ENCODE measurements at regions not wholly inside any gene's neighbourhood (a gene's known extent, or its start where the extent isn't known, plus 50 kb on each side); places are given as distances from the start of the nearest gene placed in this dataset.
"Not testable (repeated sequence)": the region's sequence is repeated elsewhere in the genome, so short reads cannot be mapped to it uniquely, and the experiment has no call there.

DNA sequence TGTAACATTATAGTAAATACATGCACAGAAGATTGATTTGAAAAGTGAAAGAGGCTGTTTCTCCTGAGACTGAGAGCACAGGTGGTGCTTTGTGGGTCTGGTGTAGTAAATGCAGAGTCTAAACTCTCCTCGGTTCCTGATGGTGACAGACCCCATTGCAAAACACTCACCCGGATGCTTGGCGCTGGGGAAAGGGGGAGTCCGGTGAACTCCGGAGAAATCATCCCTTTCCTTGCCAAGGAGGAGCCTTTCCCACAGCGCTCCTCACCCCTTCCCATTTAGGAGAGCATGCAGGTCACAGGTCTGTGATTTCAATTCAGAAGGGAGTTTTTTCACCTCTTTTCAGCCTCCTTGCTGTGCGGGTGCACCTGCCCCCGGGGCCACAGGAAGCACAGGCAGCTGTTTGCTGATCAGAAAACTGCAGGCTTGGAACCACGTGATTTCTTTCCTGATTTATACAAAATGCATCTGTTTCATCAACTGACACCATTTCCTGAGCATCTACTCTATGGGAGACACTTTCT, 75.6 kb upstream of the LYZL2 start:
- TF ChIP-seq EZH2 (optimal IDR thresholded peaks at IDR 0.05; ENCODE audit: low read depth, low read length) = no peak
- no peak for TF ChIP-seq EZH2phosphoT487 (IDR thresholded peaks at IDR 0.05; ENCODE audit: low read length)
- TF ChIP-seq, protein P1, sequence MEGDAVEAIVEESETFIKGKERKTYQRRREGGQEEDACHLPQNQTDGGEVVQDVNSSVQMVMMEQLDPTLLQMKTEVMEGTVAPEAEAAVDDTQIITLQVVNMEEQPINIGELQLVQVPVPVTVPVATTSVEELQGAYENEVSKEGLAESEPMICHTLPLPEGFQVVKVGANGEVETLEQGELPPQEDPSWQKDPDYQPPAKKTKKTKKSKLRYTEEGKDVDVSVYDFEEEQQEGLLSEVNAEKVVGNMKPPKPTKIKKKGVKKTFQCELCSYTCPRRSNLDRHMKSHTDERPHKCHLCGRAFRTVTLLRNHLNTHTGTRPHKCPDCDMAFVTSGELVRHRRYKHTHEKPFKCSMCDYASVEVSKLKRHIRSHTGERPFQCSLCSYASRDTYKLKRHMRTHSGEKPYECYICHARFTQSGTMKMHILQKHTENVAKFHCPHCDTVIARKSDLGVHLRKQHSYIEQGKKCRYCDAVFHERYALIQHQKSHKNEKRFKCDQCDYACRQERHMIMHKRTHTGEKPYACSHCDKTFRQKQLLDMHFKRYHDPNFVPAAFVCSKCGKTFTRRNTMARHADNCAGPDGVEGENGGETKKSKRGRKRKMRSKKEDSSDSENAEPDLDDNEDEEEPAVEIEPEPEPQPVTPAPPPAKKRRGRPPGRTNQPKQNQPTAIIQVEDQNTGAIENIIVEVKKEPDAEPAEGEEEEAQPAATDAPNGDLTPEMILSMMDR (IDR thresholded peaks at IDR 0.05; ENCODE audit: low read length) = no peak
- H3K79me2 ChIP-seq (ENCODE audit: low read length) = peaks cover 16% of the 10 kb centered on the region
- peaks cover 66% of the 10 kb centered on the region for H3F3A ChIP-seq (ENCODE audit: insufficient read depth, low read length)
- H3K4me2 ChIP-seq (ENCODE audit: low read depth, low read length) = peak overlapping the region; percentile 67; the same call in 1 of the 2 replicates
- H4K20me1 ChIP-seq (ENCODE audit: insufficient read depth, low read length) = no peaks in the 10 kb centered on the region
- no peaks in the 10 kb centered on the region for H3K9me2 ChIP-seq (replicated peaks; ENCODE audit: insufficient read depth, low read length)
- H3K4me3 ChIP-seq (ENCODE audit: low read length) = peak overlapping the region; percentile 70
- no peaks in the 10 kb centered on the region for H3K27me3 ChIP-seq (replicated peaks; ENCODE audit: insufficient read depth, low read length)
- no peaks in the 10 kb centered on the region for H3K9me3 ChIP-seq (replicated peaks; ENCODE audit: insufficient read depth, low read length)
- H2AFZ ChIP-seq (ENCODE audit: low read length) = no peak overlapping the region
- peak; percentile 88 for DNase-seq
- peak overlapping the region; percentile 75 for H3K9ac ChIP-seq (ENCODE audit: low read length)
- H3K27ac ChIP-seq (ENCODE audit: low read length) = peak overlapping the region; percentile 98
- H3K36me3 ChIP-seq (replicated peaks; ENCODE audit: insufficient read depth, low read length) = no peaks in the 10 kb centered on the region
- H3K4me1 ChIP-seq (ENCODE audit: low read length) = peaks cover 43% of the 10 kb centered on the region

DNA sequence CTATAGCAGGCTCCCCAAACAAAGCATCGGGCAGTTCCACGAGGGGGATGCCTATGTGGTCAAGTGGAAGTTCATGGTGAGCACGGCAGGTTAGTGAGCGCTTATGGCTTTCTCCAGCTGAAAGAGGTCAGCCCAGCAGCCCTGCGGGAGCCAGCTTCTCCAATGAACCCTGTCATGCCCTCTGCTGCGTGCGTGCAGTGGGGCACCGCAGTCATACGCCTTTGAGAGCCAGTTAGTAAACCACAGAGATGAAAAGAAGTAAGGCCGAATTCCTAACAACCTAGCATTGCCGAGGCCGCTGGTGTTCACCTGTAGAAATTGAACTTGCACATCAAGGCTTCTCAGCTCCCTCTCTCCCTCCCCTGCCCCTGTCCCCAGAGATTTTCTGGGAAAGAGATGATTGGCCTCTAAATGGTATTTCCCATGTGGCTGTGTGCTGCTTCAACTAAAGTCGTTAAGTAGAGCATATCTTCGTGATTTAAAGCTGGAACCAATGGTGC, 75.1 kb upstream of the LYZL2 start:
- not testable (repeated sequence) for H3K9me2 ChIP-seq (replicated peaks; ENCODE audit: insufficient read depth, low read length); H2AFZ ChIP-seq (ENCODE audit: low read length); H3K36me3 ChIP-seq (replicated peaks; ENCODE audit: insufficient read depth, low read length); H4K20me1 ChIP-seq (ENCODE audit: insufficient read depth, low read length); H3K27me3 ChIP-seq (replicated peaks; ENCODE audit: insufficient read depth, low read length); H3K9me3 ChIP-seq (replicated peaks; ENCODE audit: insufficient read depth, low read length)
- peaks cover 16% of the 10 kb centered on the region for H3K79me2 ChIP-seq (ENCODE audit: low read length)
- peak overlapping the region; percentile 75 for H3K9ac ChIP-seq (ENCODE audit: low read length)
- peaks cover 66% of the 10 kb centered on the region for H3F3A ChIP-seq (ENCODE audit: insufficient read depth, low read length)
- peaks cover 44% of the 10 kb centered on the region for H3K4me1 ChIP-seq (ENCODE audit: low read length)
- H3K4me3 ChIP-seq (ENCODE audit: low read length) = peak overlapping the region; percentile 70
- H3K27ac ChIP-seq (ENCODE audit: low read length) = peak overlapping the region; percentile 98
- DNase-seq = peak; percentile 64
- peak overlapping the region; percentile 67 for H3K4me2 ChIP-seq (ENCODE audit: low read depth, low read length)

DNA sequence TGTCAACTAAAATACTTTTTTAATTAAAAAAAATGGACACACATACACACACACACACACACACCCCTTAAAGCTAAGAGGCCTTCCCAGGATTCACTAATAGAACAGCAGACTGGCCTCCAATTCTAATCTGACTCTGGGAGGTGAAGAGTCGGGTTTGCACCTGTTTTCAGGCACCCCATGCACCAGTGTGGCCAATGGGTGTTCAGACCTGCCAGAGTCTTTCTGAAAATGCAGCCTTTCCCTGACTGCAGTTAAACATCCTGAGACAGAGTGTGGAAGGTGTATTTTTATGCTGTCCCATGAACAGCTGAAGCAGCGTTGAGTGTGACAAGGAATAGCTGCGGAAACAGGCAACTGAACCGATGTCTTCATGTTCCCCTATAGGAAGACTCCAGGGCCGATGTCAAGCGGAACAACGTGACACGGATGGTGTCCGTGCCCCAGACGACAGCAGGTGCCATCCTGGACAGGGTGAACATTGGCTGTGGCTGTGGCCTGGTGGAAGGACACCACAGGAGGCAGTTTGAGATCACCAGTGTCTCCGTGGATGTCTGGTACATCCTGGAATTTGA, 74.6 kb upstream of the LYZL2 start:
- Histone ChIP-seq H3K4me2 (ENCODE audit: low read depth, low read length) (peak overlapping the region; percentile 67), H3K4me1 (ENCODE audit: low read length) (peaks cover 44% of the 10 kb centered on the region), H3K27ac (ENCODE audit: low read length) (peak overlapping the region; percentile 98), H3K4me3 (ENCODE audit: low read length) (peak overlapping the region; percentile 70), H3K9me2 (replicated peaks; ENCODE audit: insufficient read depth, low read length) (no peaks in the 10 kb centered on the region), H2AFZ (ENCODE audit: low read length) (no peak overlapping the region), H3K9me3 (replicated peaks; ENCODE audit: insufficient read depth, low read length) (no peaks in the 10 kb centered on the region), H3K27me3 (replicated peaks; ENCODE audit: insufficient read depth, low read length) (no peaks in the 10 kb centered on the region), H4K20me1 (ENCODE audit: insufficient read depth, low read length) (no peaks in the 10 kb centered on the region), H3K79me2 (ENCODE audit: low read length) (peaks cover 16% of the 10 kb centered on the region), H3F3A (ENCODE audit: insufficient read depth, low read length) (peaks cover 66% of the 10 kb centered on the region), H3K9ac (ENCODE audit: low read length) (peak overlapping the region; percentile 75), H3K36me3 (replicated peaks; ENCODE audit: insufficient read depth, low read length) (no peaks in the 10 kb centered on the region)
- DNase-seq = peak; percentile 51
- TF ChIP-seq EZH2 (optimal IDR thresholded peaks at IDR 0.05; ENCODE audit: low read depth, low read length) = no peak
- no peak for TF ChIP-seq EZH2phosphoT487 (IDR thresholded peaks at IDR 0.05; ENCODE audit: low read length)
- TF ChIP-seq, protein P1 (IDR thresholded peaks at IDR 0.05; ENCODE audit: low read length) = no peak

DNA sequence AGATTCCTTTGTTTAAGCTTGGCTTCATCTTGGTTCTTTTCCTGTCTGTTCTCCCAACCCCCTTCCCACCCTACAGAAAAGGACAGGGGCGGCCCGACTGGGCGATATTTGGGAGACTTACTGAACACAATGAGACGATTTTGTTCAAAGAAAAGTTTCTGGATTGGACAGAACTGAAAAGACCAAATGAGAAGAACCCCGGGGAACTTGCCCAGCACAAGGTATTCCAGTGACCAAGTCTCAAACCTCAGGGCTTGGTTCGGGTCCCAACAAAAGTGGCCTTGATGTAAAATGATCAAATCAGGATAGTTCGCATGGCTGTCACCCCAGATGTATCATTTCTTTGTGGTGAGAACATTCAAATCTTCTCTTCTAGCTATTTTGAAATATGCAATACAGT, 73.9 kb upstream of the LYZL2 start:
- H3K36me3 ChIP-seq (replicated peaks; ENCODE audit: insufficient read depth, low read length); H4K20me1 ChIP-seq (ENCODE audit: insufficient read depth, low read length); H3K9me2 ChIP-seq (replicated peaks; ENCODE audit: insufficient read depth, low read length); H2AFZ ChIP-seq (ENCODE audit: low read length); H3K9me3 ChIP-seq (replicated peaks; ENCODE audit: insufficient read depth, low read length); H3K27me3 ChIP-seq (replicated peaks; ENCODE audit: insufficient read depth, low read length); DNase-seq: not testable (repeated sequence)
- Histone ChIP-seq H3K4me2 (ENCODE audit: low read depth, low read length) (peak overlapping the region; percentile 67), H3K9ac (ENCODE audit: low read length) (peak overlapping the region; percentile 75), H3K27ac (ENCODE audit: low read length) (peak overlapping the region; percentile 98), H3F3A (ENCODE audit: insufficient read depth, low read length) (peaks cover 66% of the 10 kb centered on the region), H3K79me2 (ENCODE audit: low read length) (peaks cover 16% of the 10 kb centered on the region), H3K4me1 (ENCODE audit: low read length) (peaks cover 44% of the 10 kb centered on the region), H3K4me3 (ENCODE audit: low read length) (peak overlapping the region; percentile 70)
